ENCODE measurements at regions not wholly inside any gene's neighbourhood (a gene's known extent, or its start where the extent isn't known, plus 50 kb on each side); places are given as distances from the start of the nearest gene placed in this dataset.
A peak's percentile ranks its signal among the peaks of the same experiment; 100 is the strongest.

DNA sequence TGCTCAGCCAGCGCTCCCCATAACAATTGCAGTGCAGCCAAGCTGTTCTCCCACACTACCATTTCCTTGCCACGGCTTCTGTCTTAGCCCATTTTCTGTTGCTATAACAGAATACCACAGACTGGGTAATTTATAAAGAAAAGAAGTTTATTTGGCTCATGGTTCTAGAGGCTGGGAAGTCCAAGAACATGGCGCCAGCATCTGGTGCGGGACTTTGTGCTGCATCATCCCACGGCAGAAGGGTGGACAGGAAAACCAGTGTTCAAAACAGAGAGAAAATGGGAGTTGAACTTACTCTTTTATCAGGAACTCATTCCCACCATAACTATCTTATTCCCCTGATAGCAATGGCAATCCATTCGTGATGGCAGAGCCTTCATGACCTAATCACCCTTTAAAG lies 104.6 kb downstream of the FHDC1 start:
- no peak overlapping the region for H3K27ac ChIP-seq (replicated peaks in 1 of 4)
- peak; percentile 14 for DNase-seq (ENCODE audit: extremely low spot score)
- H3K36me3 ChIP-seq = no peaks in the 10 kb centered on the region
- no peaks in the 10 kb centered on the region for H3K4me1 ChIP-seq
- no peak overlapping the region for H3K4me3 ChIP-seq
- TF ChIP-seq POLR2A (IDR thresholded peaks at IDR 0.05; ENCODE audit: low read depth) = no peak
- TF ChIP-seq, protein P1, sequence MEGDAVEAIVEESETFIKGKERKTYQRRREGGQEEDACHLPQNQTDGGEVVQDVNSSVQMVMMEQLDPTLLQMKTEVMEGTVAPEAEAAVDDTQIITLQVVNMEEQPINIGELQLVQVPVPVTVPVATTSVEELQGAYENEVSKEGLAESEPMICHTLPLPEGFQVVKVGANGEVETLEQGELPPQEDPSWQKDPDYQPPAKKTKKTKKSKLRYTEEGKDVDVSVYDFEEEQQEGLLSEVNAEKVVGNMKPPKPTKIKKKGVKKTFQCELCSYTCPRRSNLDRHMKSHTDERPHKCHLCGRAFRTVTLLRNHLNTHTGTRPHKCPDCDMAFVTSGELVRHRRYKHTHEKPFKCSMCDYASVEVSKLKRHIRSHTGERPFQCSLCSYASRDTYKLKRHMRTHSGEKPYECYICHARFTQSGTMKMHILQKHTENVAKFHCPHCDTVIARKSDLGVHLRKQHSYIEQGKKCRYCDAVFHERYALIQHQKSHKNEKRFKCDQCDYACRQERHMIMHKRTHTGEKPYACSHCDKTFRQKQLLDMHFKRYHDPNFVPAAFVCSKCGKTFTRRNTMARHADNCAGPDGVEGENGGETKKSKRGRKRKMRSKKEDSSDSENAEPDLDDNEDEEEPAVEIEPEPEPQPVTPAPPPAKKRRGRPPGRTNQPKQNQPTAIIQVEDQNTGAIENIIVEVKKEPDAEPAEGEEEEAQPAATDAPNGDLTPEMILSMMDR (IDR thresholded peaks at IDR 0.05) = no peak
- no peak for TF ChIP-seq EP300 (IDR thresholded peaks at IDR 0.05)
- TF ChIP-seq POLR2AphosphoS5 (IDR thresholded peaks at IDR 0.05) = no peak
- H3K27me3 ChIP-seq = no peaks in the 10 kb centered on the region
- H3K9me3 ChIP-seq = peaks cover 0 to 6% (median 2%) of the 10 kb centered on the region in 4 donors
- intact Hi-C loops (cut with DNase I) = no loop called here
- 91% methylated on average over 6 of the region's 6 CpGs for WGBS

DNA sequence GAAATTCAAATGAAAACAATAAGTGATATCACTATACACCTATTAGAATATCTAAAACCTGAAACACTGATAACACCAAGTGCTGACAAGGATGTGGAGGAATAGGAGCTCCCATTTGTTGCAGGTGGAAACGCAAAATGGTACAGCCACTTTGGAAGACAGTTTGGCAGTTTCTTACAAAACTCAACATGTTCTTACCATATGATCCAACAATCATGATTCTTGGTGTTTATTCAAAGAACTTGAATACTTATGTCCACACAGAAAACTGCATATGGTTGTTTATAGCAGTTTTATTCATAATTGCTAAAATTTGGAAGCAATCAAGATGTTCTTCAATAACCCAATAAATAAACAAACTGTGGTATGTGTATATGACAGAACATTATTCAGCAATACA lies 107.9 kb downstream of the FHDC1 start:
- no peak overlapping the region for H3K4me3 ChIP-seq
- intact Hi-C loops (cut with DNase I) = no loop called here

DNA sequence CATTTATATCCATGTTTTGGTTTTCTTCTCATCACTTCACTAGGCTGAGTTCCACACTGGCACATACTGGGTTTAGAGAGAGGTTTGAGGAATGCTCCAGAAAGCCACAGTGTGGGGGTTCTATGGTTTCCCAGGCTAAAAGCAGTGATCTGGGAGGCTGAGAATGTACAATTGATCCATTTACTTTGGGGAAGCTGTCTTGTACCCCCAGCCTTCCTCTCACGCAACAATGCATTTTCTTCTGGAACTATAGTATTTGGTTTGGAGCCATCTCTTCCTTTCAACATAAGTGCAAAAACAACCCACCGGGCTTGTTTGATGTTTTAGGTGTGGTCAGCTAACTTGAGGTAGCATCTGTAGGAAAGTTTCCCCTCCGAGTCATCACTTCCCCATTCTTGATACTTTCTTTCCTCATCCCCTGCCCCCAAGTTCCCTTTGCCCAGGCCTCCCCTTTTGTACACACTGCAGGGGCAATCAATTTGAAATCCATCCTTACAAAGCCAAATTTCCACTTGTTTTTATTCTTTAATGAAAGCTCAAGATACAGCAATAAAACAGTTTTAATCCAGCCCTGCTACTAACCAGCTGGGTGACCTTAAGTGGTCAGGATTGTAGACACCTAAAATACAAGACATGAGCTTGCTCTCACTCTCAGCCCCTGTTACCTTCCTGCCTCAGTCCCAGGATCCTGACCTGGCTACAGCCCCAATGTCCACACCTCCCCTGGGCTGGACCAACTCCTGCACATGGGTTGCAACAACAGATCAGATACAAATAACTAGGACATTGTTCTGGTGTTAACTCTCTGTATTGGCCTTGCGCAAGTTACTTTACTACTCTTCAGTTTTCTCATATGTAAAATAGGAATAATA lies 109.2 kb downstream of the FHDC1 start:
- 68% methylated on average over 4 of the region's 4 CpGs for WGBS
- TF ChIP-seq EP300 (IDR thresholded peaks at IDR 0.05) = no peak
- no peak for TF ChIP-seq POLR2AphosphoS5 (IDR thresholded peaks at IDR 0.05)
- TF ChIP-seq, protein P1 (IDR thresholded peaks at IDR 0.05) = no peak
- TF ChIP-seq POLR2A (IDR thresholded peaks at IDR 0.05; ENCODE audit: low read depth) = no peak
- peak; percentile 74 for DNase-seq (ENCODE audit: extremely low spot score)
- no peaks in the 10 kb centered on the region for H3K4me1 ChIP-seq
- no peaks in the 10 kb centered on the region for H3K36me3 ChIP-seq
- no peak overlapping the region for H3K4me3 ChIP-seq
- H3K27me3 ChIP-seq = no peaks in the 10 kb centered on the region
- peaks cover 0 to 6% (median 2%) of the 10 kb centered on the region in 4 donors for H3K9me3 ChIP-seq
- intact Hi-C loops (cut with DNase I) = no loop called here
- no peak overlapping the region for H3K27ac ChIP-seq (replicated peaks in 1 of 4)

More for the DNA sequence above, 107.9 kb downstream of the FHDC1 start:
- 97% methylated on average over 1 of the region's 1 CpG for WGBS
- DNase-seq (ENCODE audit: extremely low spot score) = no peak
- Histone ChIP-seq H3K4me1 (no peaks in the 10 kb centered on the region), H3K36me3 (no peaks in the 10 kb centered on the region), H3K27me3 (no peaks in the 10 kb centered on the region), H3K9me3 (peaks cover 0 to 6% (median 2%) of the 10 kb centered on the region in 4 donors), H3K27ac (replicated peaks in 1 of 4) (no peak overlapping the region)
- TF ChIP-seq POLR2AphosphoS5 (IDR thresholded peaks at IDR 0.05) (no peak), EP300 (IDR thresholded peaks at IDR 0.05) (no peak), POLR2A (IDR thresholded peaks at IDR 0.05; ENCODE audit: low read depth) (no peak)
- TF ChIP-seq, protein P1 (IDR thresholded peaks at IDR 0.05) = no peak

DNA sequence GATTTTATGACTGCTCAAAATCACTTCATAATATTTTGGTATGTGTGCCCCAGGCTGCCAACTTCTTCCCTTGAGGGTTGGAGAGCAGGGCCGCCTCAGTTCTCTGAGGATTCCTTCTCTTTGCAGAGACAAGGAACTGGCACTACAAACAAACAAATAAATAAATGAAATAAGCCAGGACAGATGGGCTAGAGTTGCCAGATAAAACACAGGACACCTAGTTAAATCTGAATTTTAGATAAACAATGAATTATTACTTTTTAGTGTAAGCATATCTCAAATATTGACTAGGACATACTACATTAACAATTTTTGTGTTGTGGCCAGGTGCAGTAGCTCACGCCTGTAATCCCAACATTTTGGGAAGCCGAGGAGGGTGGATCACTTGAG lies 122.5 kb downstream of the FHDC1 start:
- TF ChIP-seq POLR2AphosphoS5 (IDR thresholded peaks at IDR 0.05) (no peak), POLR2A (IDR thresholded peaks at IDR 0.05; ENCODE audit: low read depth) (no peak), EP300 (IDR thresholded peaks at IDR 0.05) (no peak)
- TF ChIP-seq, protein P1 (IDR thresholded peaks at IDR 0.05) = no peak
- H3K36me3 ChIP-seq = no peaks in the 10 kb centered on the region
- H3K4me1 ChIP-seq = no peaks in the 10 kb centered on the region
- intact Hi-C loops (cut with DNase I) = no loop called here
- WGBS = 80% methylated on average over 3 of the region's 3 CpGs
- H3K4me3 ChIP-seq = no peak overlapping the region
- H3K9me3 ChIP-seq = no peaks in the 10 kb centered on the region
- H3K27me3 ChIP-seq = peaks cover 0 to 15% (median 0%) of the 10 kb centered on the region in 4 donors
- H3K27ac ChIP-seq (replicated peaks in 1 of 4) = no peak overlapping the region
- no peak for DNase-seq (ENCODE audit: extremely low spot score)

All from esophagus muscularis mucosa (tissue), 4 donors.